ENCODE measurements at regions not wholly inside any gene's neighbourhood (a gene's known extent, or its start where the extent isn't known, plus 50 kb on each side); places are given as distances from the start of the nearest gene placed in this dataset.

GRCh38 chrX:42902513-42902912 is 124.5 kb upstream of the PPP1R2C start:
- CTCF ChIA-PET = no interaction called here
- POLR2A ChIA-PET = no interaction called here
- no peaks in the 10 kb centered on the region for H3K4me1 Mint-ChIP-seq
- H3K36me3 Mint-ChIP-seq (ENCODE audit: low read depth) = no peaks in the 10 kb centered on the region
- DNase-seq (no peak), ATAC-seq (no peak)
- intact Hi-C loops (cut with DNase I, micrococcal nuclease) = no loop called here
- no peak overlapping the region for H3K4me3 Mint-ChIP-seq
- no peak overlapping the region for H3K27ac Mint-ChIP-seq
- H3K9me3 Mint-ChIP-seq (ENCODE audit: low read depth) = no peaks in the 10 kb centered on the region
- H3K27me3 Mint-ChIP-seq = no peaks in the 10 kb centered on the region

GRCh38 chrX:42920752-42921151 is 142.8 kb upstream of the PPP1R2C start:
- intact Hi-C loops (cut with DNase I, micrococcal nuclease) = no loop called here
- H3K27me3 Mint-ChIP-seq = no peaks in the 10 kb centered on the region
- CTCF ChIA-PET = no interaction called here
- POLR2A ChIA-PET = no interaction called here
- no peaks in the 10 kb centered on the region for H3K9me3 Mint-ChIP-seq (ENCODE audit: low read depth)
- no peak overlapping the region for H3K27ac Mint-ChIP-seq
- ATAC-seq (no peak), DNase-seq (no peak)
- no peak overlapping the region for H3K4me3 Mint-ChIP-seq
- H3K36me3 Mint-ChIP-seq (ENCODE audit: low read depth) = no peaks in the 10 kb centered on the region
- H3K4me1 Mint-ChIP-seq = no peaks in the 10 kb centered on the region

- no peak overlapping the region for H3K4me3 Mint-ChIP-seq
- H3K27ac Mint-ChIP-seq = no peak overlapping the region
- no peaks in the 10 kb centered on the region for H3K9me3 Mint-ChIP-seq (ENCODE audit: low read depth)
- CTCF ChIA-PET = interaction anchor here (1.4 kb wide), 1 partner anchor 17 kb away, joined by 4 read pairs; no protein-coding TSS in a partner anchor
- no peaks in the 10 kb centered on the region for H3K27me3 Mint-ChIP-seq
- intact Hi-C loops (cut with DNase I, micrococcal nuclease) = no loop called here
- H3K36me3 Mint-ChIP-seq (ENCODE audit: low read depth) = no peaks in the 10 kb centered on the region
- ATAC-seq (no peak), DNase-seq (no peak)
- POLR2A ChIA-PET = no interaction called here
- peaks cover 14% of the 10 kb centered on the region for H3K4me1 Mint-ChIP-seq
Measured at GRCh38 chrX:42930071-42930470, 152.1 kb upstream of the PPP1R2C start.

GRCh38 chrX:42930951-42931350 is 153.0 kb upstream of the PPP1R2C start:
- Mint-ChIP-seq H3K27ac (no peak overlapping the region), H3K4me3 (no peak overlapping the region), H3K27me3 (no peaks in the 10 kb centered on the region), H3K4me1 (peaks cover 14% of the 10 kb centered on the region), H3K36me3 (ENCODE audit: low read depth) (no peaks in the 10 kb centered on the region), H3K9me3 (ENCODE audit: low read depth) (no peaks in the 10 kb centered on the region)
- intact Hi-C loops (cut with DNase I, micrococcal nuclease) = no loop called here
- POLR2A ChIA-PET = no interaction called here
- no peak for ATAC-seq
- CTCF ChIA-PET = no interaction called here
- DNase-seq = no peak

GRCh38 chrX:42933187-42933586 is 155.2 kb upstream of the PPP1R2C start:
- Mint-ChIP-seq H3K27me3 (no peaks in the 10 kb centered on the region), H3K4me3 (no peak overlapping the region), H3K36me3 (ENCODE audit: low read depth) (no peaks in the 10 kb centered on the region), H3K4me1 (peaks cover 14% of the 10 kb centered on the region), H3K27ac (no peak overlapping the region), H3K9me3 (ENCODE audit: low read depth) (no peaks in the 10 kb centered on the region)
- DNase-seq (no peak), ATAC-seq (no peak)
- POLR2A ChIA-PET = no interaction called here
- CTCF ChIA-PET = no interaction called here
- intact Hi-C loops (cut with DNase I, micrococcal nuclease) = no loop called here

GRCh38 chrX:42934020-42934726 is 156.2 kb upstream of the PPP1R2C start:
- Mint-ChIP-seq H3K4me3 (no peak overlapping the region), H3K36me3 (ENCODE audit: low read depth) (peaks cover 5% of the 10 kb centered on the region), H3K27me3 (no peaks in the 10 kb centered on the region), H3K4me1 (peaks cover 17% of the 10 kb centered on the region), H3K9me3 (ENCODE audit: low read depth) (peaks cover 2% of the 10 kb centered on the region), H3K27ac (peak overlapping the region; percentile 78)
- ATAC-seq (peak; percentile 51), DNase-seq (peak; percentile 14)
- intact Hi-C loops (cut with DNase I, micrococcal nuclease) = no loop called here
- POLR2A ChIA-PET = no interaction called here
- CTCF ChIA-PET = no interaction called here

GRCh38 chrX:42941671-42942070 is 163.7 kb upstream of the PPP1R2C start:
- CTCF ChIA-PET = interaction anchor here (1.0 kb wide), 1 partner anchor 15 kb away, joined by 3 read pairs; no protein-coding TSS in a partner anchor
- H3K9me3 Mint-ChIP-seq (ENCODE audit: low read depth) = peaks cover 2% of the 10 kb centered on the region
- intact Hi-C loops (cut with DNase I, micrococcal nuclease) = no loop called here

GRCh38 chrX:42943051-42943974 is 165.3 kb upstream of the PPP1R2C start:
- H3K9me3 Mint-ChIP-seq (ENCODE audit: low read depth) = peaks cover 2% of the 10 kb centered on the region
- peak overlapping the region; percentile 85 for H3K27ac Mint-ChIP-seq
- DNase-seq = peak; percentile 21
- peaks cover 73% of the 10 kb centered on the region for H3K4me1 Mint-ChIP-seq
- ATAC-seq = no peak
- no peak overlapping the region for H3K4me3 Mint-ChIP-seq
- peaks cover 5% of the 10 kb centered on the region for H3K36me3 Mint-ChIP-seq (ENCODE audit: low read depth)
- ChIA-PET POLR2A (no interaction called here), CTCF (no interaction called here)
- H3K27me3 Mint-ChIP-seq = no peaks in the 10 kb centered on the region
- intact Hi-C loops (cut with DNase I, micrococcal nuclease) = no loop called here

More at GRCh38 chrX:42941671-42942070, 163.7 kb upstream of the PPP1R2C start:
- Mint-ChIP-seq H3K36me3 (ENCODE audit: low read depth) (peaks cover 5% of the 10 kb centered on the region), H3K4me3 (no peak overlapping the region), H3K27ac (no peak overlapping the region), H3K4me1 (peaks cover 65% of the 10 kb centered on the region), H3K27me3 (no peaks in the 10 kb centered on the region)
- POLR2A ChIA-PET = no interaction called here
- DNase-seq = no peak
- ATAC-seq = no peak

GRCh38 chrX:42944381-42944998 is 166.5 kb upstream of the PPP1R2C start:
- H3K4me1 Mint-ChIP-seq = peaks cover 79% of the 10 kb centered on the region
- peak overlapping the region; percentile 82 for H3K27ac Mint-ChIP-seq
- intact Hi-C loops (cut with DNase I, micrococcal nuclease) = no loop called here
- no peak for DNase-seq
- H3K27me3 Mint-ChIP-seq = no peaks in the 10 kb centered on the region
- no peak overlapping the region for H3K4me3 Mint-ChIP-seq
- no peaks in the 10 kb centered on the region for H3K9me3 Mint-ChIP-seq (ENCODE audit: low read depth)
- ChIA-PET POLR2A (no interaction called here), CTCF (no interaction called here)
- H3K36me3 Mint-ChIP-seq (ENCODE audit: low read depth) = peaks cover 1% of the 10 kb centered on the region
- peak; percentile 28 for ATAC-seq

- Mint-ChIP-seq H3K4me1 (peaks cover 73% of the 10 kb centered on the region), H3K27ac (peak overlapping the region; percentile 89), H3K36me3 (ENCODE audit: low read depth) (peaks cover 1% of the 10 kb centered on the region), H3K4me3 (peak overlapping the region; percentile 32), H3K9me3 (ENCODE audit: low read depth) (no peaks in the 10 kb centered on the region), H3K27me3 (no peaks in the 10 kb centered on the region)
- no peak for DNase-seq
- POLR2A ChIA-PET = no interaction called here
- peak; percentile 45 for ATAC-seq
- CTCF ChIA-PET = no interaction called here
- intact Hi-C loops (cut with DNase I, micrococcal nuclease) = loop anchor here in 1 of 2 experiments (5.0 kb wide), 1 partner anchor 1029 kb away; no protein-coding TSS in a partner anchor
Measured at GRCh38 chrX:42946544-42947194, 168.7 kb upstream of the PPP1R2C start.
